Neural cell (in vitro differentiated cells): ENCODE measurements at regions not wholly inside any gene's neighbourhood (a gene's known extent, or its start where the extent isn't known, plus 50 kb on each side); places are given as distances from the start of the nearest gene placed in this dataset.

Source experiments
- H2AFZ ChIP-seq: fragments of 200-600, 300-800 bp; sonication (generic), shearing (Covaris generic); 2 replicates; pipeline ENCODE4 v1.6.0; 2014; ENCODE audit warnings: low read depth, mild to moderate bottlenecking, antibody characterized with exemption, low read length, moderate library complexity
- H3F3A ChIP-seq: fragments of 200-600 bp; shearing (Covaris generic); 2 replicates; pipeline ENCODE4 v1.6.1; 2016; ENCODE audit warnings: mild to moderate bottlenecking, moderate library complexity, mixed read lengths, antibody characterized with exemption, low read length; ENCODE audit not compliant: insufficient read depth, poor library complexity, severe bottlenecking
- H3K27ac ChIP-seq: fragments of 200-600, 300-800 bp; sonication (generic), shearing (Covaris generic); 2 replicates; pipeline ENCODE4 v1.5.1; 2014; ENCODE audit warnings: mild to moderate bottlenecking, low read length, moderate library complexity
- H3K27me3 ChIP-seq: fragments of 300-800, 200-600 bp; sonication (generic), shearing (Covaris generic); 2 replicates; pipeline ENCODE4 v1.6.0; 2014; ENCODE audit warnings: mild to moderate bottlenecking, low read depth, low read length, moderate library complexity; ENCODE audit not compliant: insufficient read depth
- H3K36me3 ChIP-seq: fragments of 300-800, 200-600 bp; sonication (generic), shearing (Covaris generic); 2 replicates; pipeline ENCODE4 v1.5.1; 2014; ENCODE audit warnings: mild to moderate bottlenecking, antibody characterized with exemption, low read length, moderate library complexity; ENCODE audit not compliant: insufficient read depth
- H3K4me2 ChIP-seq: fragments of 300-800, 200-600 bp; sonication (generic), shearing (Covaris generic); 2 replicates; pipeline ENCODE4 v1.6.0; 2014; ENCODE audit warnings: mild to moderate bottlenecking, low read length
- H3K4me3 ChIP-seq: fragments of 300-800, 200-600 bp; sonication (generic), shearing (Covaris generic); 2 replicates; pipeline ENCODE4 v1.5.1; 2014; ENCODE audit warnings: mild to moderate bottlenecking, low read length, moderate library complexity
- H3K79me2 ChIP-seq: fragments of 200-600 bp; shearing (Covaris generic); replicated peaks from 2 replicates; pipeline ENCODE4 v1.6.0; 2014; ENCODE audit warnings: mild to moderate bottlenecking, low read length, moderate library complexity; ENCODE audit not compliant: insufficient read depth
- H3K9ac ChIP-seq: fragments of 300-800, 200-600 bp; sonication (generic), shearing (Covaris generic); 2 replicates; pipeline ENCODE4 v1.6.1; 2016; ENCODE audit warnings: mild to moderate bottlenecking, low read length, mixed read lengths
- H3K9me2 ChIP-seq: fragments of 200-600 bp; shearing (Covaris generic); 2 replicates; pipeline ENCODE4 v1.6.1; 2016; ENCODE audit warnings: mild to moderate bottlenecking, low read length, mixed read lengths; ENCODE audit not compliant: insufficient read depth
- H3K9me3 ChIP-seq: fragments of 200-600, 300-800 bp; sonication (generic), shearing (Covaris generic); 2 replicates; pipeline ENCODE4 v1.6.1; 2016; ENCODE audit warnings: mild to moderate bottlenecking, mixed run types, low read length, moderate library complexity, mixed read lengths
- H4K20me1 ChIP-seq: fragments of 200-600 bp; shearing (Covaris generic); 2 replicates; pipeline ENCODE4 v1.6.1; 2016; ENCODE audit warnings: mild to moderate bottlenecking, mixed run types; ENCODE audit not compliant: insufficient read depth
- CTCF ChIP-seq: fragments of 450-650 bp; IDR thresholded peaks from 2 replicates; pipeline ENCODE4 v1.5.1; 2014; ENCODE audit warnings: antibody characterized with exemption, mild to moderate bottlenecking, moderate library complexity; ENCODE audit not compliant: poor library complexity, severe bottlenecking
- EP300 ChIP-seq: fragments of 450-650 bp; conservative IDR thresholded peaks from 2 replicates; pipeline ENCODE4 v1.6.1; 2014; ENCODE audit warnings: antibody characterized with exemption, mild to moderate bottlenecking, moderate library complexity; ENCODE audit not compliant: poor library complexity, severe bottlenecking
- EZH2 ChIP-seq: fragments of 200-600, 300-800 bp; shearing (Covaris generic), sonication (generic); IDR thresholded peaks from 2 replicates; pipeline ENCODE4 v1.6.1; 2014; ENCODE audit warnings: antibody characterized with exemption, low read length, borderline replicate concordance, mild to moderate bottlenecking; ENCODE audit not compliant: insufficient read depth, poor library complexity, severe bottlenecking
- MXI1 ChIP-seq: fragments of 450-650 bp; conservative IDR thresholded peaks from 2 replicates; pipeline ENCODE4 v1.6.1; 2014; ENCODE audit warnings: antibody characterized with exemption, mild to moderate bottlenecking; ENCODE audit not compliant: poor library complexity, severe bottlenecking
- POLR2AphosphoS5 ChIP-seq: IDR thresholded peaks from 2 replicates; pipeline ENCODE4 v1.6.1; 2012
- RAD21 ChIP-seq: fragments of 450-650 bp; conservative IDR thresholded peaks from 2 replicates; pipeline ENCODE4 v1.6.1; 2014; ENCODE audit warnings: antibody characterized with exemption, mild to moderate bottlenecking, moderate library complexity
- REST ChIP-seq: IDR thresholded peaks from 2 replicates; pipeline ENCODE4 v1.6.1; 2012; ENCODE audit warnings: borderline replicate concordance
- SMC3 ChIP-seq: fragments of 450-650 bp; conservative IDR thresholded peaks from 2 replicates; pipeline ENCODE4 v1.6.1; 2014; ENCODE audit warnings: antibody characterized with exemption, mild to moderate bottlenecking, moderate library complexity; ENCODE audit not compliant: poor library complexity
- TAF1 ChIP-seq: IDR thresholded peaks from 2 replicates; pipeline ENCODE4 v1.6.1; 2012; ENCODE audit warnings: low read depth

- H3K4me3 ChIP-seq, result no peak overlapping the region
- H3K9ac ChIP-seq, result no peak overlapping the region
- no peaks in the 10 kb centered on the region for H4K20me1 ChIP-seq
- no peaks in the 10 kb centered on the region for H3F3A ChIP-seq
- no peak overlapping the region for H3K4me2 ChIP-seq
- H3K27me3 ChIP-seq, result no peaks in the 10 kb centered on the region
- H3K79me2 ChIP-seq, result no peaks in the 10 kb centered on the region
- no peaks in the 10 kb centered on the region for H3K9me3 ChIP-seq
- H2AFZ ChIP-seq, result no peak overlapping the region
- TF ChIP-seq SMC3 (no peak), REST (no peak), POLR2AphosphoS5 (no peak), EP300 (no peak), RAD21 (no peak), CTCF (no peak)
- no peak overlapping the region for H3K27ac ChIP-seq
- no peaks in the 10 kb centered on the region for H3K9me2 ChIP-seq
- H3K36me3 ChIP-seq, result no peaks in the 10 kb centered on the region
These were observed 455.4 kb downstream of the CAAP1 start for GRCh38 chr9:26437056-26437711.

- TF ChIP-seq POLR2AphosphoS5 (no peak), EZH2 (no peak), CTCF (no peak), MXI1 (no peak), RAD21 (no peak), REST (no peak), SMC3 (no peak), EP300 (no peak), TAF1 (no peak)
- H3K27me3 ChIP-seq, result no peaks in the 10 kb centered on the region
- H3K27ac ChIP-seq, result no peak overlapping the region
- H3K9ac ChIP-seq, result no peak overlapping the region
- no peaks in the 10 kb centered on the region for H3K9me2 ChIP-seq
- no peaks in the 10 kb centered on the region for H3F3A ChIP-seq
- H2AFZ ChIP-seq, result no peak overlapping the region
- no peaks in the 10 kb centered on the region for H3K9me3 ChIP-seq
- no peaks in the 10 kb centered on the region for H3K79me2 ChIP-seq
- H3K4me2 ChIP-seq, result no peak overlapping the region
- H3K36me3 ChIP-seq, result no peaks in the 10 kb centered on the region
- H3K4me3 ChIP-seq, result no peak overlapping the region
- H4K20me1 ChIP-seq, result no peaks in the 10 kb centered on the region
These were observed 466.0 kb downstream of the CAAP1 start for GRCh38 chr9:26426551-26427131.
